HG03575 (cell line): ENCODE measurements at regions not wholly inside any gene's neighbourhood (a gene's known extent, or its start where the extent isn't known, plus 50 kb on each side); places are given as distances from the start of the nearest gene placed in this dataset.
"Not testable (repeated sequence)": the region's sequence is repeated elsewhere in the genome, so short reads cannot be mapped to it uniquely, and the experiment has no call there.

Experiments
- ATAC-seq: cut with Tn5 transposase; IDR thresholded peaks from one replicate; pipeline ENCODE4 v1.9.1; 2021; ENCODE audit not compliant: unreplicated experiment, insufficient number of reproducible peaks, low FRiP score; ENCODE audit errors: extremely low read depth

GRCh38 chr15:70602834-70603560, 160.4 kb downstream of the UACA start:
- no peak for ATAC-seq

- no peak for ATAC-seq
Measured at GRCh38 chr15:70602281-70602680, 161.1 kb downstream of the UACA start.

- ATAC-seq, result no peak
Measured at GRCh38 chr15:70597945-70598344, 165.4 kb downstream of the UACA start.

GRCh38 chr15:70597056-70597603, 166.2 kb downstream of the UACA start:
- no peak for ATAC-seq

GRCh38 chr15:70596354-70597055, 166.9 kb downstream of the UACA start:
- ATAC-seq, result no peak

- ATAC-seq, result no peak
Measured at GRCh38 chr15:70593795-70594194, 169.6 kb downstream of the UACA start.

GRCh38 chr15:70589728-70590127, 173.6 kb downstream of the UACA start:
- ATAC-seq, result no peak

- ATAC-seq, result no peak
Measured at GRCh38 chr15:70589221-70589620, 174.1 kb downstream of the UACA start.

GRCh38 chr15:70588613-70589012, 174.7 kb downstream of the UACA start:
- ATAC-seq, result no peak

- ATAC-seq, result no peak
Measured at GRCh38 chr15:70587896-70588567, 175.3 kb downstream of the UACA start.

- not testable (repeated sequence) for ATAC-seq
Measured at GRCh38 chr15:70587012-70587634, 176.2 kb downstream of the UACA start.

GRCh38 chr15:70586241-70586640, 177.1 kb downstream of the UACA start:
- no peak for ATAC-seq

GRCh38 chr15:70585707-70586034, 177.7 kb downstream of the UACA start:
- no peak for ATAC-seq

- ATAC-seq, result no peak
Measured at GRCh38 chr15:70584838-70585706, 178.3 kb downstream of the UACA start.

GRCh38 chr15:70584441-70584837, 178.9 kb downstream of the UACA start:
- no peak for ATAC-seq

GRCh38 chr15:70583006-70583405, 180.4 kb downstream of the UACA start:
- no peak for ATAC-seq

- no peak for ATAC-seq
Measured at GRCh38 chr15:70582143-70582945, 181.0 kb downstream of the UACA start.

- ATAC-seq, result no peak
Measured at GRCh38 chr15:70580958-70581357, 182.4 kb downstream of the UACA start.
